GM21390 (cell line): ENCODE measurements at regions not wholly inside any gene's neighbourhood (a gene's known extent, or its start where the extent isn't known, plus 50 kb on each side); places are given as distances from the start of the nearest gene placed in this dataset.
"Not testable (repeated sequence)": the region's sequence is repeated elsewhere in the genome, so short reads cannot be mapped to it uniquely, and the experiment has no call there.

Experiments used
- ATAC-seq: cut with Tn5 transposase; IDR thresholded peaks from one replicate; pipeline ENCODE4 v1.9.1; 2021; ENCODE audit not compliant: unreplicated experiment

GRCh38 chr4:164177153-164177552 lies 576.8 kb upstream of the SMIM31 start:
- no peak for ATAC-seq

GRCh38 chr4:164177753-164178152 lies 576.2 kb upstream of the SMIM31 start:
- ATAC-seq: no peak

DNA sequence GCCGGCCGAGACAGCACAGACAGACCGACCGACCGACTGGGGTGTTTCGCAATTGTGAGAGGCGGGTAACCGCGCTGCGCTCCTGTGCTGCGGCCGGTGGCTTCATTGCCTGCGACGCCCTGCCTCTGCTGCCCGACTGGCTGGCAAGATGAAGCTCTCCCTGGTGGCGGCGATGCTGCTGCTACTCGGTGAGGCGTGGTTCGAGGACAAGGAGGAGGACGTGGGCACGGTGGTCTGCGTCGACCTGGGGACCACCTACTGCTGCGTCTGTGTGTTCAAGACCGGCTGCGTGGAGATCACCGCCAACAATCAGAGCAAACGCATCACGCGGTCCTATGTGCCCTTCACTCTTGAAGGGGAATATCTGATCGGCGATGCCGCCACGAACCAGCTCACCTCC lies 565.7 kb upstream of the SMIM31 start:
- no peak for ATAC-seq

- ATAC-seq: peak; percentile 46
Measured at GRCh38 chr4:164192844-164193243, 561.1 kb upstream of the SMIM31 start.

DNA sequence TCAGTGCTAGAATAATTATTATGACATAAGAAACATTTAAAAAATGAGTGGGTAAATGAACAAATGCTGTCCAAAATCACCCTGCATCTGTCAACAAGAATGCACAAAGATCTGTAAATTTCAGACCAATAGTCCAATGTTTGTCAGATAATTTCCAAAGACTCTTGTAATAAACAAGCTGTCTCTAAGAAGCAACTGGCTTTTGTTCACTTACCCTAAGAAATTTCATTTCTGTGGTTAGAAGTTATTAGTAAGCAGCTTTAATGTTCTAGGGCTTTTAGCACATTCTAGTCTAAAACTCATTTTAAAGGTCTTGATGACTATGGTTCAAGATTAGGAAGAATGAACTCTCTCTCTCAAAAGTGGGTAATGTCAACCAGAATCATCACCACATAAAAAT lies 560.3 kb upstream of the SMIM31 start:
- ATAC-seq: no peak

- ATAC-seq: no peak
Measured at GRCh38 chr4:164197556-164197955, 556.4 kb upstream of the SMIM31 start.

GRCh38 chr4:164203476-164203875 lies 550.5 kb upstream of the SMIM31 start:
- ATAC-seq: no peak

- ATAC-seq: no peak
Measured at GRCh38 chr4:164204434-164204833, 549.5 kb upstream of the SMIM31 start.

DNA sequence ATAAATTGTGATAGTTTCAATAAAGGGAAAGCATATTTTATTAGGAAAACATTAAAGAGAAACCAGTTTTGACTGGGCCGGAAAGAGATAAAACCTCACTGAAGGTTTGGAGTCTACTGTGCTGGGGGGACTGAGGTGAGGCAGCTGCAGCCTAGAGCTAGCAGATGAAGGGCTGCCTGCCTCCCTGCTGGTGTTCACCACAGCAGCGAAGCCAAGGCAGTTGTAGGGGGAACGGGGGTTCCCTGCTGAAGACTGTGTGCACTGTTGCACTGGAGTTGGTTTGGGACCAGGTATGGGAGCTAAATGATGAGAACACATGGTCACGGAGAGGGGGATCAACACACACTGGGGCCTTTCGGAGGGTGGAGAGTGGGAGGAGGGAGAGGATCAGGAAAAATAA lies 546.5 kb upstream of the SMIM31 start:
- ATAC-seq: no peak

GRCh38 chr4:164210377-164210776 lies 543.6 kb upstream of the SMIM31 start:
- no peak for ATAC-seq

DNA sequence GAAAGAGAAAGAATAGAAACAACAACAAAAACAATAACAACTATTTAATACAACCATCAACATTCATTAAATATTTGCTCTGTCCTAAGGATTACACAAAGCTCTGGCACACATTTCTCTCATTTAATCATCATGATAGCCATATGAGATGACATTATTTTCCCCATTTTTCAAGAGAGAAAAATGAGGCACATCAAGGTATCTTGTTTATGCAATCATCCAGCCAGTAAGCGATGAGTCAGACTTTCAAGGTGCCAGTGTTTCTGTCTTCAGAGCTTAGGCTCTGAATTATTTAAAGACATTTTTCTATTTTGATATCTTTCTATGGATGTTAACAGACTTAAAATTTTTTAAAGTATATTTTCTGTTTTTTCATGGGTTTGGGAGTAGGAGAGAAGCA lies 541.8 kb upstream of the SMIM31 start:
- no peak for ATAC-seq

DNA sequence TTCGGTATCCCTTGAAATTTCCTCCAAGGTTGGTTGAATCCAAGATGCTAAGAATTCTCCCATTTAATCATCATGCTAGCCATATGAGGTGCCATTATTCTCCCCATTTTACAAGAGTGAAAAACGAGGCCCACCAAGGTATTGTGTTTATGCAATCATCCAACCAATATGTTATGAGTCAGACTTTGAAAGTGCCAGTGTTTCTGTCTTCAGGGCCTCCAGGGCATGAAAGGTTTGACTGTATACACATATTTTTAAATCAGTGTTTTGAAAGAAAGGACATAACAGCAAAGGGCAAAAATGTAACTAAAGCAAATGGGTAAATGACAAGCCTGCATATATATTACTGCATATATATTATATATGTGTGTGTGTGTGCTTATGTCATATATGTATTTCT lies 541.2 kb upstream of the SMIM31 start:
- ATAC-seq: no peak

- no peak for ATAC-seq
Measured at GRCh38 chr4:164215113-164215741, 538.7 kb upstream of the SMIM31 start.

DNA sequence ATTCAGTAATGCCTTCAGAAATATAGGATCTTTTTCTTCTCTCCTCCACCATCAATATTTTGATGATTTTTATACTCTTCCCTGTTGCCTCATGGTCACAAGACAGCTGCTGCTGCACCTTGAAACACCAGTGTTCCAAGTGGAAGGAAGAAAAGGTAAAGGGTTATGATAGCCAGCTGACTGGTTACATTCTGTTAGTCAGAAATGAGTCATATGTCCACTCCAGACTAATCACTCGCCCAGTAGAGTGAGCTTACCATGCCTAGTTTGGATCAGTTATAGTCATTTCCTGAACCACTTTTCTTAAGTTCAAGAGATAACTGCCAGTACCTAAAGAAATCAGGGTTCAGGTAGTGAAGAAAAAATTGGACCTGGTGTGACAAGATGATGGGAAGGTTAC lies 532.3 kb upstream of the SMIM31 start:
- no peak for ATAC-seq

- ATAC-seq: no peak
Measured at GRCh38 chr4:164224871-164225270, 529.1 kb upstream of the SMIM31 start.

- ATAC-seq: no peak
Measured at GRCh38 chr4:164229255-164229654, 524.7 kb upstream of the SMIM31 start.

GRCh38 chr4:164239433-164239832 lies 514.5 kb upstream of the SMIM31 start:
- ATAC-seq: no peak

DNA sequence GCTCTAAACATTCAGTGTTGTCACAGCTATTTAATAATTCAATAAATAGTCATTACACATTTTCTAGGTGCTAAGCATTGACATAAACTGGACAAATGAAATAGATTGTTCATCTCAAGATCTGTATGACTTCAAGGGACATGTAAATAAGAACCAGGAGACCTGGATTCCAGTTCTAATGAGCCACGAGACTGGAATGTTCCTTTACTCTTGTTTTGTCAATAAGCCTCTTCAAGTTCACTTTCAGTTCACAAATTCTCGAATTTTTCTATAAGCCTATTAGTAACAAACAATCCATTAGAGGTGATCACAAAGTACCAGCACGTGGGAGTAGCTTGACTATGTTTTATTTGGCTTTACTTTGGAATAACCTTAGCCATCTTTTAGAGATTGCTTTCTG lies 514.0 kb upstream of the SMIM31 start:
- ATAC-seq: no peak

DNA sequence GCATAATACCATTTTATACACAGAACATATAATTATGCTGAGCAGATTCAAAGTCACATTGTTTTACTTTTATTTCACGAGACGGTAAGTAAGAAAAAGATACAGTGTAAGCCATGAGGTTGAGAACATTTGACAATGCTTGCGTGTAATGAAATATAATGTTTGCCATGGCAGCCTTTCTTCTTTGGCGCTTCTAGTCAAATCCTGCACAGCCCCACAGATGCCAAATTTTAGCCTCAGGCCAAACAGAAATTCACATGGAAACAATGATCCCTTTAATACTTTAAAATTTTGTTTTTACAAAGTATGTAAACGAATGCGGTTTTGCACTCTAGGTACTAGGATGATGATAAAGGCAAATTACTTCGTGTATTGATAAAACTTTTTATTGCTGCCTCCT lies 502.7 kb upstream of the SMIM31 start:
- ATAC-seq: no peak

GRCh38 chr4:164252286-164252685 lies 501.6 kb upstream of the SMIM31 start:
- ATAC-seq: no peak

DNA sequence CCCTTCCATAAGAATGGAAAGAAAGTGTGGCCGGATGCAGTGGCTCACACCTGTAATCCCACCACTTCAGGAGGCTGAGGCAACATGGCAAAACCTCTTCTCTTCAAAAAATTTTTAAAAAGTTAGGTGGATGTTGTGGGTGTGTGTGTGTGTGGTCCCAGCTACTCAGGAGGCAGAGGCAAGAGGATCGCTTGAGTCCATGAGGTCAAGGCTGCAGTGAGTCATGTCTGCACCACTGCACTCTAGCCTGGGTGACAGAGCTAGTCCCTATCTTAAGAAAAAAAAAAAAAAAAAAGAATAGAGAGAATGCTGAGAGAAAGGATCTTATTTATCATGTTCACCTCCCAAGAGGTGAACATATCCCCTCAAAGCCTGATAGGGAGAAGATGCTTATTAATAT lies 492.1 kb upstream of the SMIM31 start:
- ATAC-seq: no peak

DNA sequence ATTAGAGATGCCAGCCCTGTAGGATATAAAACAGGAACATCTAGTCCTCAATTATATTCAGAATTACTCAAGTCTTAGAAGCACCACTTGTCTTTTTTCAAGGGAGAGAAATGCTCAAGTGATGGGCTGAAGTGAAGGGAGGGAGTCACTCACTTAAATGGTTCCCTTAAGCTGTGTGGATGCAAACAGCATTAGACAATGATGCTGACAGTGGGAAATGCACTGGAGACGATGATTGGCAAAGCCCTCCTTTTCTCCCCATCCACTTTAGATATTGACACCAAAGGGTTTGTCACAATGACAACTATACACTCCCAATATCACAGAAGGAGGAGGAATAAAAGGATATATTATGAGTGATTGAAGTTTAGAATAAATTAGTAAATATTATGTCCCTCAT lies 491.4 kb upstream of the SMIM31 start:
- ATAC-seq: not testable (repeated sequence)

GRCh38 chr4:164277414-164277813 lies 476.5 kb upstream of the SMIM31 start:
- ATAC-seq: not testable (repeated sequence)

DNA sequence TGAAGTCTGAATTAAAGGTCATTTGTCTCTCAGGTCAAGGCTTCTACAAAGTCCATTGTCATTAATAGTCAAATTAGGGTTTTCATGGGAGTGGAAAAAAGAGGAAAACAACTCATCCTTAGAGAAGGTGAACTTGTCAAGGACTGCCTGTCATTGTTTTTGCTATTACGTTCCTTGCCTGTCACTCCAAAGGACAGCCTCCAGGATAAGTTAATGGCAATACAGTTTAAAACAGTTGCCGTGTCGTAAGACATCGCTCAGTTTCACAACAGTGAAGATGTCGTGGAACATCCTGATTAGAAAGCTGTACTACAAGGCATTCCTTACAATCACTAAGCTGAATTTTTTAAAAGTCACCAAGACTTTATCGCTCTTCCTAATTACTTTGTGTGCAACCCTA lies 466.8 kb upstream of the SMIM31 start:
- no peak for ATAC-seq
